Natural killer cell treated with Interleukin-12 subunit alpha and Interleukin-12 subunit beta and Interleukin-15 and Interleukin-18, amount 100 ng/mL, for 72 hours (primary cell): ENCODE measurements at regions not wholly inside any gene's neighbourhood (a gene's known extent, or its start where the extent isn't known, plus 50 kb on each side); places are given as distances from the start of the nearest gene placed in this dataset.
A peak's percentile ranks its signal among the peaks of the same experiment; 100 is the strongest.

Experiments used
- ATAC-seq, 2 donors: fragments of 150-1000 bp; cut with Tn5 transposase in 1 of 2; sonication (Bioruptor Pico), chemical (Tn5 transposase) in 1 of 2; 2 replicates each; pipeline ENCODE4 v1.10.0; 2021
- DNase-seq: peaks from one replicate; pipeline ENCODE4 v3.0.0; 2022; ENCODE audit warnings: low spot score
- H3K27ac Mint-ChIP-seq, 2 donors: 1 replicate in 1 of 2; 2 replicates in 1 of 2; pipeline ENCODE4 v1.8.0; 2022; ENCODE audit warnings: mixed read lengths in 2 of 2, mild to moderate bottlenecking in 1 of 2, moderate library complexity in 1 of 2
- H3K27me3 Mint-ChIP-seq, 2 donors: 1 replicate in 1 of 2; 2 replicates in 1 of 2; pipeline ENCODE4 v1.8.0; 2022; ENCODE audit warnings: mixed read lengths in 2 of 2
- H3K36me3 Mint-ChIP-seq: one replicate; pipeline ENCODE4 v1.8.0; 2022; ENCODE audit warnings: mixed read lengths
- H3K4me1 Mint-ChIP-seq, 2 donors: 1 replicate in 1 of 2; 2 replicates in 1 of 2; pipeline ENCODE4 v1.8.0; 2022; ENCODE audit warnings: low read depth in 2 of 2, mixed read lengths in 2 of 2, mild to moderate bottlenecking in 1 of 2
- H3K4me3 Mint-ChIP-seq: one replicate; pipeline ENCODE4 v1.8.0; 2022; ENCODE audit warnings: mixed read lengths
- H3K9me3 Mint-ChIP-seq: 2 replicates; pipeline ENCODE4 v1.8.0; 2022; ENCODE audit warnings: mixed read lengths

DNA sequence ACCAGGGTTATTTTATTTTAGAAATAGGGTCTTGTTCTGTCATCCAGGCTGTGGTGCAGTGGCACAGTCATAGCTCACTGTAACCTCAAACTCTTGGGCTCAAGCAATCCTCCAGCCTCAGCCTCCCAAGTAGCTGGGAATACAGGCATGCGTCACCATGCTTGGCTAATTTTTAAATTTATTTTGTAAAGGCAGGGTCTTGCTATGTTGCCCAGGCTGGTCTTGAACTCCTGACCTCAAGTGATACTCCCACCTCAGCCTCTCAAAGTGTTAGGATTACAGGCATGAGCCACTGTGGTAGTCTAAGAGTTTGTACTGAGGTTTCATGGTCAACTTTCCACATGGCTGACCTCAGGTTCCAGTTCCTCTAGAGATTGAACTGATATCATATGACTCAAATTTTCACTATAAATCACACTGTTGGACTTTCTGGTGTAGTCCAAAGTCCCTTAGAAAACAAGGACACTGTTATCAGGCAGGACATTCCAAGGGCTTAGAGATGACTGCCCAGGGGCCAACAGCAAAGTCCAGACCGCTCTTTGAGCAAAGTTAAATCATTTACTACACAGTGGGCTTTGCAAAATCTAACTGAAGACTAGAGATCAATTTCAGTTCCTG, 82.0 kb upstream of the MEX3C start:
- Mint-ChIP-seq H3K27ac (peak overlapping the region; percentile 8 to 14), H3K4me3 (no peak overlapping the region)

DNA sequence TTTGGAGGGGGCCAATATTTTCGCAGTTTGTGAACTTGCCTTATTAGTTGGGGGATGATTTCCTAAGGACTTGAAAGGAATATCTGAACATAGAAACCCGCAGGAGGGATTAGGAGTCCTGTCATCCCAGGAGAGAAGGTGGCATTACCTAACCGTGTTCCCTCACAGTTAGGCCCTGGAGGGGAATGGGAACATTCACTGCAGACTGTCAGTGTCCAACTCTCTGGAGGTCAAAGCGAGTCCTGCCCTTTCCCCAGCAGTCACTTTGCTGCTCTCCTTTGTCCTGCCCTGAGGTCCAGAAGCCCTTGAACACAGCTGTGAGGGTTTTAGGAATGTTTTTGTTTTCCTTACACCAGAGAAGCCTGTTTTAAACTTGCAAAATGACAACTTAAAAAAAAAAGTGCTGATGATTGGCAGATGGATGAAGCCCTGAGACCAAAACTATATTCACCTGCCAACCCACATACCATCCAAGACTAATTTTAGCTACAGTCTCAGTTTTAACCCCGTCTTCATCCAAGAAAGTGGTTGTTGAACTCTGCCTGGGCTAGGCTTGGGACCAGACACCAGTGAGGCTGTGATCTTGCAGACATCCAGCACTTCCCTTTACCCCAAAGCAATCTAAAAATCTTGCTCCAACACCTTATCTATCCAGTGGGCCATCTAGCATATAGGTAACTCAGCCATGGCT, 90.5 kb upstream of the MEX3C start:
- no peak overlapping the region for H3K27ac Mint-ChIP-seq
- H3K27me3 Mint-ChIP-seq: no peaks in the 10 kb centered on the region
- no peak for ATAC-seq
- peaks cover 8% of the 10 kb centered on the region for H3K36me3 Mint-ChIP-seq
- H3K4me3 Mint-ChIP-seq: no peak overlapping the region
- peaks cover 9% of the 10 kb centered on the region for H3K9me3 Mint-ChIP-seq
- no peak for DNase-seq
- peaks cover 0 to 5% of the 10 kb centered on the region in 2 donors for H3K4me1 Mint-ChIP-seq

More for the DNA sequence above, 82.0 kb upstream of the MEX3C start:
- Mint-ChIP-seq H3K36me3 (no peaks in the 10 kb centered on the region), H3K27me3 (no peaks in the 10 kb centered on the region), H3K4me1 (peaks cover 6 to 13% of the 10 kb centered on the region in 2 donors), H3K9me3 (no peaks in the 10 kb centered on the region)
- DNase-seq (no peak), ATAC-seq (no peak)

DNA sequence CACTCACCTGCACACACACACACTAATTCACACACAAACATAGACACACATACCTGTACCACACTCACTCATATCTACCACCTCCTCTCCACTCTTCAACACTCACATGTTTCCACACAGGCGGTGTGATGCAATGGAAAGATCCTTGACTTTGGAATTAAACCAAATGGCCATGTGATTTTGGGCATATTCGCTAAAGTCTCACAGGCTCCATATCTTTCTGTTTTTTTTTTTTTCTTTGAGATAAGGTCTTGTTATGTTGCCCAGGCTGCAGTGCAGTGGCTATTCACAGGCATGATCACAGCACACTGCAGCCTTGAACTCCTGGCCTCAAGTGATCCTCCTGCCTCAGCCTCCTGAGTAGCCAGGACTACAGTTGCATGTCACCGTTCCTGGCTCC, 91.1 kb upstream of the MEX3C start:
- H3K4me1 Mint-ChIP-seq: peaks cover 0 to 7% of the 10 kb centered on the region in 2 donors
- peaks cover 9% of the 10 kb centered on the region for H3K9me3 Mint-ChIP-seq

DNA sequence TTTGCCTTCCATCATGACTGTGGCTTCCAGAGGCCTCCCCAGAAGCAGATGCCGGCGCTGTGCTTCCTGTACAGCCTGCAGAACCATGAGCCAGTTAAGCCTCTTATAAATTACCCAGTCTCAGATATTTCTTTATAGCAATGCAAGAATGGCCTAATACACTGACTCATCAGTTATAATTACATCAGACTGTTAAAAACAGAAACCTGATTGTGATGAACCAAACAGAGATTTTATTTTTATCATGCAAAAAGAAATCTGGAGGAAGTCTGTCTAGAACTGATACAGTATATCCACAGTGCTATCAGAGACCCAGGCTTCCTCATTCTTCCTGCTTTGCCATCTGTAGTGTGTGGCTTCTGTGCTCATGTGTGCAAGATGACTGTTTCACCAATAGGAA, 93.4 kb upstream of the MEX3C start:
- no peak overlapping the region for H3K27ac Mint-ChIP-seq
- H3K36me3 Mint-ChIP-seq: peaks cover 8% of the 10 kb centered on the region
- no peak overlapping the region for H3K4me3 Mint-ChIP-seq
- H3K4me1 Mint-ChIP-seq: peaks cover 0 to 8% of the 10 kb centered on the region in 2 donors
- H3K9me3 Mint-ChIP-seq: peaks cover 9% of the 10 kb centered on the region
- no peaks in the 10 kb centered on the region for H3K27me3 Mint-ChIP-seq
- DNase-seq (no peak), ATAC-seq (peak in 1 of 2 donors; percentile 46)

More for the DNA sequence above, 91.1 kb upstream of the MEX3C start:
- ATAC-seq (no peak), DNase-seq (no peak)
- H3K27ac Mint-ChIP-seq: no peak overlapping the region
- no peak overlapping the region for H3K4me3 Mint-ChIP-seq
- peaks cover 8% of the 10 kb centered on the region for H3K36me3 Mint-ChIP-seq
- H3K27me3 Mint-ChIP-seq: no peaks in the 10 kb centered on the region

DNA sequence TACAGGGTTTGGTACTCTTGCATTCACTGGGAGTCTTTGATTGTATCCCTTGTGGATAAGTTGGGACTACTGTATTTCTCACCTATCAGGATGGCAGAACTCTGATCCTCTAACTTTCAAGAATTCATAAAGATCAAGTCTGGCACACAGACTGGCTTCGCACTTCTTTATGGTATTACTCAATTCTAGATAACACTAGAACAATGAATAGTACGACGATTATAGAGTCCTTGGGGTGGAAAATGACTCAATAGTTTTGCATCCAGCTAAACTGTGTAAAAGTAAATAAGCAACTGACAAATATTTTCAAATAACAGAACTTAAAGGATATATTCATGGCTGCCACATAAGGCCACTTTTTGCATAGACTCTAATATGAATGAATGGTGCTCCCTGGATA, 103.4 kb upstream of the MEX3C start:
- no peak overlapping the region for H3K4me3 Mint-ChIP-seq
- ATAC-seq: peak in 1 of 2 donors; percentile 68
- H3K27ac Mint-ChIP-seq: no peak overlapping the region
- no peaks in the 10 kb centered on the region for H3K9me3 Mint-ChIP-seq
- DNase-seq: no peak
- peaks cover 3% of the 10 kb centered on the region for H3K36me3 Mint-ChIP-seq
- H3K27me3 Mint-ChIP-seq: peaks cover 11 to 16% of the 10 kb centered on the region in 2 donors
- peaks cover 5 to 6% of the 10 kb centered on the region in 2 donors for H3K4me1 Mint-ChIP-seq

DNA sequence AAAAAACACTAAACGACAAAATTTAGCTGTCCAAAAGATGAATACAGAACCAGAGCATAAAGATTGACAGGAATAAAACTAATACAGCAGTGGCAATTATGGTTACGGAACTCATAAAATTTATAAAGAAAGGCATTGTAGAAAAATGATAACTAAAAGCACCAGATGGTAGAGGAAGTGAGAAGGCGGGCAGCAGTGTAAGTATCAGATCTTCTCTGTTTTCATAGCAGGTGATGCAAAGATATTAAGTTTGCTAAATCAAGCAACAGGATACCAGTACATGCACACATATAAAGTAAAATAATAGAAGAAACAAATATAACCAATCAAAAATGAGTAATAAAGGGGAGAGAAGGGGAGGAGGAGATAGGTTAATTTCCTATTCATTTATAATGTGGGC, 103.9 kb upstream of the MEX3C start:
- DNase-seq (no peak), ATAC-seq (no peak)
- H3K27ac Mint-ChIP-seq: no peak overlapping the region
- H3K9me3 Mint-ChIP-seq: no peaks in the 10 kb centered on the region
- no peak overlapping the region for H3K4me3 Mint-ChIP-seq
- H3K36me3 Mint-ChIP-seq: peaks cover 8% of the 10 kb centered on the region
- H3K4me1 Mint-ChIP-seq: peaks cover 5 to 6% of the 10 kb centered on the region in 2 donors
- peaks cover 13 to 21% of the 10 kb centered on the region in 2 donors for H3K27me3 Mint-ChIP-seq

DNA sequence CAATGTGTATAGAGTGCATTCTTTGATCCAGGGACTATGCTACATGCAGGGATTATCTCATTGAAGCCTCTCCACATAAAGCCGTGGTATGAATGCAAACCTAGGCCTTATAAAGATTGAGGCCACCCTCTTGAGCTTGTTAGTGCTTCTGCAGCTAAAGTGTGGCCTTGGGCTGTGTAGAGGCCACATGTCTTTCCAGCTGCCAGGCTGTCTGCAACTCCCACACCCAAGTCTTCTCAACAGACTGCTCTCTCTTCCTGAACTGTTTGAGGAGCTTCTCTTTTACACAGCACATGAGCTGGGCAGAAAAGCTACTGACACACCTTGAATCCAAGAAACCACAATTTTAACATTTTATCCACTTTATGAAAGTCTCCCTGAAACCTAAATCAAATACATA, 119.2 kb upstream of the MEX3C start:
- ATAC-seq: no peak
- H3K27ac Mint-ChIP-seq: no peak overlapping the region
- H3K36me3 Mint-ChIP-seq: no peaks in the 10 kb centered on the region
- H3K4me1 Mint-ChIP-seq: peaks cover 0 to 2% of the 10 kb centered on the region in 2 donors
- H3K4me3 Mint-ChIP-seq: no peak overlapping the region
- peaks cover 6 to 7% of the 10 kb centered on the region in 2 donors for H3K27me3 Mint-ChIP-seq
- DNase-seq: no peak
- peaks cover 3% of the 10 kb centered on the region for H3K9me3 Mint-ChIP-seq

DNA sequence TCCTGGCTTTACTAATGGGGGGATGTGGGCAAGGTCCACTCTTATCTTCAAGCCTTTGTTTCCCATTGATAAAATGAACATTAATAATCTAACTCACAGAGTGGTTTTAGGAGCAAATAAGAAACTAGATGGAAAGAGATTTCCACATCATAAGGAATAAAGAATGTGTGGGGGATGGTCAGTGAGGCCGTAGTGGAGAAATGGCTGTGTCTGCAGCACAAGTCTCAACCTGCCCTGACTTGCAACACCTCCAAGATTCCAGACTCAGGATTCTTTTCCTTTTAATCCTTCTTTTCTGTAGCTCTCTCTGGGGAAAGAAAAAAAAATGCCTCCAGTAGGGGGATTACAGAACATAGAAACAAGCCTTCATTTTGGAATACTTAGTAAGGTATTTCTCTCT, 124.2 kb upstream of the MEX3C start:
- DNase-seq: no peak
- Mint-ChIP-seq H3K4me3 (no peak overlapping the region), H3K9me3 (no peaks in the 10 kb centered on the region), H3K27ac (no peak overlapping the region), H3K27me3 (peaks cover 10 to 13% of the 10 kb centered on the region in 2 donors), H3K4me1 (peaks cover 0 to 2% of the 10 kb centered on the region in 2 donors), H3K36me3 (no peaks in the 10 kb centered on the region)
- no peak for ATAC-seq

DNA sequence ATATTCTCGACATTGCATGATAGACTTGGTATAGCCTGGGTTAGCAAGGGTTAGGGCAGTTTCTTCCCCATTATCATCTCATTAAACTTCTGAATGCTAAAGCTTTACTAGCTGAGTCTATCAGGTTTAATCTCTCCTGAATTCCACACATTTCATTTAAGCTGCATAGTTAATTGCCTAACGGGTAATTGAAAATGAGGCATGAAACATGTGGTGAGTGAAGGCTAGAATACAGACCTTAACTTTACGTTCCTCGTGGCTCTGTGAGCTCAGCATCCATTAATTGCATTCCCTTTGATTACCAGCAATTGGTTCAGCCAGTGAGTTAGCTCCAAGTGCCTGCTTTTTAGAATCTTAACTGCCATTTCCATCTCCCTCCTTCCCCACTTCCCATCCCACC, 126.5 kb upstream of the MEX3C start:
- no peak for ATAC-seq
- Mint-ChIP-seq H3K36me3 (no peaks in the 10 kb centered on the region), H3K27me3 (peaks cover 6 to 10% of the 10 kb centered on the region in 2 donors), H3K9me3 (no peaks in the 10 kb centered on the region), H3K4me1 (peaks cover 2 to 4% of the 10 kb centered on the region in 2 donors), H3K27ac (no peak overlapping the region), H3K4me3 (no peak overlapping the region)
- no peak for DNase-seq

DNA sequence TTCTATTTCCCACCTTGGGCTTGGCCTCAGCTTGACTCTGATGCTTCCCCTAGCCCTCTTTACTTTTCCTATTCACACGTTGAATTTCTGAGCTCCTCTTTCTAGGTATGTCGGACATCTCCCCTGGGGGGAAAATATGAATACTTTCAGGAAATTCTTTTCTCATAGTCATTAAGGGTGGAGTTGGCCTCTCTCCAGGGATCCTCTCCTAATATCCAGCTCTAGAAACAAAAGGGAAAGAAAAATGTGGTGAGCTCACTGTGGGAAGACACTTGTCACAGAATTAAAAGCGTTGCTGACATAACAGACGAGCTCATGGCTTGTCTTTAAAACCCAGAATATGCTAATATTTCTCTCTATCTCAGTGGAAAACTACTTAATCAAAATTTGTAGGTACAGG, 132.7 kb upstream of the MEX3C start:
- H3K36me3 Mint-ChIP-seq: no peaks in the 10 kb centered on the region
- H3K27ac Mint-ChIP-seq: no peak overlapping the region
- no peaks in the 10 kb centered on the region for H3K9me3 Mint-ChIP-seq
- no peak for DNase-seq
- H3K4me1 Mint-ChIP-seq: peaks cover 2 to 4% of the 10 kb centered on the region in 2 donors
- H3K4me3 Mint-ChIP-seq: no peak overlapping the region
- H3K27me3 Mint-ChIP-seq: peaks cover 0 to 7% of the 10 kb centered on the region in 2 donors
- ATAC-seq: no peak

DNA sequence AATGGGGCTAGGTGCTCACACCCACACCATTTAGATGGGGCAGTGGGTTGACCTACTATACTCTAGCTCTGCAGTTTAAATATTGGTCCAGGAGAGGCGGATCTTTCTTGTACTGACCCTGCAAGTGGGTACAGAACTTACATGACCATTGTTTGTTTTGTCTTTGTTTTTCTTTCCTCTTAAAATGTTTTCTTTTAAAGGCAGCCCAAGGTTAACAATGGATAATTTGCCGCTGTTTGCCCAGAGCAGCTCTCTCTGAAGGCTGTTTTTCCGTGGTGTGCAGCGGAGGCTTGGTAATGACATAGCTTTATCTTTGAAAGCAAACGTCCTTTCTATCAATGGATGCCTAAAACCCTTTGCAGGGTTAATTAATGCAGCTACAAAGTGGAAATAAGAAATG, 133.3 kb upstream of the MEX3C start:
- no peak for DNase-seq
- Mint-ChIP-seq H3K4me3 (no peak overlapping the region), H3K9me3 (no peaks in the 10 kb centered on the region), H3K36me3 (no peaks in the 10 kb centered on the region), H3K27ac (no peak overlapping the region), H3K4me1 (peaks cover 2 to 4% of the 10 kb centered on the region in 2 donors), H3K27me3 (peaks cover 0 to 7% of the 10 kb centered on the region in 2 donors)
- no peak for ATAC-seq

DNA sequence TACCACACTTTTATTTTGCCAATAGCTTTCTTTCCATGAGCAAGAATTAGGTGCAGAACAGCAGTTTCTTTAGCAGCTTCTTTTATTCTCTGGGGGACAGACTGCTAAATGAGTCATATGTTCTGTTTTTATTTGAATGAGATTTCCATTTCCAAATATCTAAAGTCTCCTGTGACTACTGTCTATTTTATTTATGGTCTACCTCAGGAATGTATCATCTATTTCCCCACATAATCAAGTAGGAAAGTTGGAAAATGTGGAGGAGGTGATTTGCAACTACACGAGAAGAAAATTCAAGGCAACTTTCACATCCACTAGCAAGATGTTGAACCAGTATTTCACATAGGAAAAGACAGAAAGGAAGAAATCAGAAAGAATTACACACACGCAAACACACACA, 139.9 kb upstream of the MEX3C start:
- ATAC-seq (no peak), DNase-seq (no peak)
- Mint-ChIP-seq H3K27me3 (peaks cover 10 to 13% of the 10 kb centered on the region in 2 donors), H3K4me3 (no peak overlapping the region), H3K9me3 (peaks cover 3% of the 10 kb centered on the region), H3K36me3 (no peaks in the 10 kb centered on the region), H3K27ac (no peak overlapping the region), H3K4me1 (peaks cover 0 to 11% of the 10 kb centered on the region in 2 donors)

DNA sequence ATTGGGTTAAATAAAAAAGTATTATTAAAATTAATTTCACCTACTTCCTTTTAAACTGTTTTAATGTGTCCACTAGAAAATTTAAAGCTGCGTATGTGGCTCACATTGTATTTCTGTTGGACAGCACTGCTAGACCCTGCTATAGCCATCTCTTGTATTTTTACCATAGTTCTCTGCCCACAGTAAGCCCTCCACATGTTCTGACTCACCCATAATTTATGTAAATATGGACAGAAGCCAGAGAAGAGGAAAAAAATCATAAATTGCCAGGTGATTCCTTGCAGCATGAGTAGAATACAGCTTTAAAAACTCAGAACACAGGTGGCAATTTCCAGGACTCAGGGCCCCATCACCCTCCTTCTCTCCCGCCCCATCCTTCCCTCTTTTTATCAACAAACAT, 142.4 kb upstream of the MEX3C start:
- peaks cover 0 to 11% of the 10 kb centered on the region in 2 donors for H3K4me1 Mint-ChIP-seq
- no peak for DNase-seq
- no peak overlapping the region for H3K4me3 Mint-ChIP-seq
- no peak overlapping the region for H3K27ac Mint-ChIP-seq
- ATAC-seq: no peak
- peaks cover 10 to 17% of the 10 kb centered on the region in 2 donors for H3K27me3 Mint-ChIP-seq
- H3K9me3 Mint-ChIP-seq: peaks cover 3% of the 10 kb centered on the region
- H3K36me3 Mint-ChIP-seq: no peaks in the 10 kb centered on the region

DNA sequence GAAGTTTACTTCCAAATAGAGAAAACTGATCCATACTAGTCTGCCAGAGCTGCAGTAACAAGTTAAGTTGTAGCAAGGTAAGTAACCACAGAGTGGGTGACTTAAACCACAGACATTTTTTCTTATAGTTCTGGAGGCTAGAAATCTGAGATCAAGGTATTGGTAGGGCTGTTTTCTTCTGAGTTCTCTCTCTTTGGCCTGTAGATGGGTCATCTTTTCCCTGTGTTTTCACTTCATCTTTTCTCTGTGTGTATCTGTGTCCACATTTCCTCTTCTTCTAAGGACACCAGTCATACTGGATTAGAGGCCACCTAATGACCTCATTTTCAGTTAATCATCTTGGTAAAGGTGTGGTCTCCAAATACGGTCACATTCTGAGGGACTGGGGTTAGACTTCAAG, 142.9 kb upstream of the MEX3C start:
- ATAC-seq: no peak
- peaks cover 0 to 11% of the 10 kb centered on the region in 2 donors for H3K4me1 Mint-ChIP-seq
- no peaks in the 10 kb centered on the region for H3K36me3 Mint-ChIP-seq

More for the DNA sequence above, 142.9 kb upstream of the MEX3C start:
- peaks cover 3% of the 10 kb centered on the region for H3K9me3 Mint-ChIP-seq
- H3K4me3 Mint-ChIP-seq: no peak overlapping the region
- peak overlapping the region in 1 of 2 donors; percentile 59 for H3K27ac Mint-ChIP-seq
- H3K27me3 Mint-ChIP-seq: peaks cover 10 to 17% of the 10 kb centered on the region in 2 donors
- no peak for DNase-seq
